ENCODE measurements at regions not wholly inside any gene's neighbourhood (a gene's known extent, or its start where the extent isn't known, plus 50 kb on each side); places are given as distances from the start of the nearest gene placed in this dataset.

- no peaks in the 10 kb centered on the region for H3K9me3 ChIP-seq (replicated peaks; ENCODE audit: control insufficient read depth, insufficient read depth, low read length)
- H3K9ac ChIP-seq (replicated peaks; ENCODE audit: extremely low read depth, insufficient read depth, low read length): no peak overlapping the region
- dilution Hi-C loops (cut with MboI; ENCODE audit: extremely low pct_ligation_motif_present, low sequenced_read_pairs) (no loop called here), intact Hi-C loops (cut with micrococcal nuclease) (no loop called here)
- no peaks in the 10 kb centered on the region for H3K4me1 ChIP-seq (ENCODE audit: control insufficient read depth, extremely low read depth, insufficient read depth, low read length)
- POLR2A ChIA-PET: no interaction called here
- no peaks in the 10 kb centered on the region for H3K36me3 ChIP-seq (ENCODE audit: control insufficient read depth in 2 of 2, extremely low read depth in 1 of 2, insufficient read depth in 2 of 2, low read length in 2 of 2)
- no TSS peak for BruUV-seq (replicated peaks)
- H3K9me1 ChIP-seq (replicated peaks; ENCODE audit: control insufficient read depth, extremely low read depth, insufficient read depth, low read length): no peaks in the 10 kb centered on the region
- no peak overlapping the region for H3K4me2 ChIP-seq (ENCODE audit: insufficient read depth, low read length)
- no peak for DNase-seq (ENCODE audit: low read depth, low spot score)
- FAIRE-seq: no peak
- no peak overlapping the region for H2AFZ ChIP-seq (ENCODE audit: low read depth, low read length)
- no peaks in the 10 kb centered on the region for H3K27me3 ChIP-seq (ENCODE audit: control insufficient read depth in 2 of 2, insufficient read depth in 2 of 2, low read length in 2 of 2)
- no peaks in the 10 kb centered on the region for H3K79me2 ChIP-seq (ENCODE audit: control insufficient read depth, insufficient read depth, low read length)
- no peak for TF ChIP-seq POLR2A (IDR thresholded peaks at IDR 0.05; ENCODE audit: low read depth, low read length)
- H3K27ac ChIP-seq (ENCODE audit: insufficient read depth, low read depth, low read length): no peak overlapping the region
- no peaks in the 10 kb centered on the region for H4K20me1 ChIP-seq (replicated peaks; ENCODE audit: control insufficient read depth, extremely low read depth, insufficient read depth, low read length)
- no peak overlapping the region for H3K4me3 ChIP-seq (replicated peaks in 1 of 3; ENCODE audit: insufficient read depth in 1 of 3, low read depth in 1 of 3, low read length in 3 of 3)
- CTCF ChIA-PET: no interaction called here
Observed at GRCh38 chr12:42935756-42936155, 346.2 kb upstream of the PRICKLE1 start.

DNA sequence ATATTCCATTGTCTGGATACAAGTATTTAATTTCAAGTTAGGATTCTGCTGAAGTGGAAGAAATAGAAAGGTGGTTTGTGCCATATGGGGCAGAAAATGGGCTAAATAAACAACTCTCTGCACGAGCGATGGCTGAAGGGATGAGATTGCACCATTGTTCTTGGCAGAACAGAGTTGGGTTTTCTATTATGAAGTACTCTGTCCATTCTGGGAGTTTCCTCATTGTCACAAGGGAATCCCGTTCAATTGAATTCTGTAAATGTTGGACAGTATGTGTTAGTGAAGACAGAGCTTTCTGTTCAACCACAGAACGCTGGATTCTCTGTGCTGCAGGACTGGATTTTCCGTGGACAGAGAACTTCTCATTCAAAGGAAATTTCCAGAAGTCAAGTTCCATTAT, 345.5 kb upstream of the PRICKLE1 start:
- no peaks in the 10 kb centered on the region for H3K79me2 ChIP-seq (ENCODE audit: control insufficient read depth, insufficient read depth, low read length)
- H3K27me3 ChIP-seq (ENCODE audit: control insufficient read depth in 2 of 2, insufficient read depth in 2 of 2, low read length in 2 of 2): no peaks in the 10 kb centered on the region
- no peak overlapping the region for H3K9ac ChIP-seq (replicated peaks; ENCODE audit: extremely low read depth, insufficient read depth, low read length)
- intact Hi-C loops (cut with micrococcal nuclease) (no loop called here), dilution Hi-C loops (cut with MboI; ENCODE audit: extremely low pct_ligation_motif_present, low sequenced_read_pairs) (no loop called here)
- FAIRE-seq (no peak), DNase-seq (ENCODE audit: low read depth, low spot score) (no peak)
- no peaks in the 10 kb centered on the region for H3K4me1 ChIP-seq (ENCODE audit: control insufficient read depth, extremely low read depth, insufficient read depth, low read length)
- no TSS peak for BruUV-seq (replicated peaks)
- H3K4me2 ChIP-seq (ENCODE audit: insufficient read depth, low read length): no peak overlapping the region
- H3K4me3 ChIP-seq (replicated peaks in 1 of 3; ENCODE audit: insufficient read depth in 1 of 3, low read depth in 1 of 3, low read length in 3 of 3): no peak overlapping the region
- ChIA-PET CTCF (no interaction called here), POLR2A (no interaction called here)
- no peaks in the 10 kb centered on the region for H4K20me1 ChIP-seq (replicated peaks; ENCODE audit: control insufficient read depth, extremely low read depth, insufficient read depth, low read length)
- H3K9me1 ChIP-seq (replicated peaks; ENCODE audit: control insufficient read depth, extremely low read depth, insufficient read depth, low read length): no peaks in the 10 kb centered on the region
- TF ChIP-seq MYC (IDR thresholded peaks at IDR 0.05; ENCODE audit: low read depth, low read length) (no peak), FOS (IDR thresholded peaks at IDR 0.05; ENCODE audit: borderline replicate concordance, insufficient read depth, low read length) (no peak), JUN (IDR thresholded peaks at IDR 0.05; ENCODE audit: borderline replicate concordance, insufficient read depth, insufficient read length, low read depth) (no peak), POLR2AphosphoS5 (IDR thresholded peaks at IDR 0.05; ENCODE audit: insufficient read depth, low read depth, low read length) (no peak), GATA2 (IDR thresholded peaks at IDR 0.05; ENCODE audit: insufficient read depth, insufficient read length, low read depth, low read length) (no peak), MAX (IDR thresholded peaks at IDR 0.05; ENCODE audit: insufficient read depth, insufficient read length) (no peak), CTCF (IDR thresholded peaks at IDR 0.05; ENCODE audit: extremely low read depth in 1 of 2, insufficient read depth in 1 of 2, low read depth in 1 of 2, low read length in 2 of 2) (no peak), EZH2 (IDR thresholded peaks at IDR 0.05; ENCODE audit: borderline replicate concordance, low read depth, low read length, severe bottlenecking) (no peak), POLR2A (IDR thresholded peaks at IDR 0.05; ENCODE audit: low read depth, low read length) (no peak)
- no peaks in the 10 kb centered on the region for H3K36me3 ChIP-seq (ENCODE audit: control insufficient read depth in 2 of 2, extremely low read depth in 1 of 2, insufficient read depth in 2 of 2, low read length in 2 of 2)
- no peaks in the 10 kb centered on the region for H3K9me3 ChIP-seq (replicated peaks; ENCODE audit: control insufficient read depth, insufficient read depth, low read length)
- H2AFZ ChIP-seq (ENCODE audit: low read depth, low read length): no peak overlapping the region
- H3K27ac ChIP-seq (ENCODE audit: insufficient read depth, low read depth, low read length): no peak overlapping the region

Measured in endothelial cell of umbilical vein (primary cell).